Fibroblast of the aortic adventitia (primary cell): ENCODE measurements at regions not wholly inside any gene's neighbourhood (a gene's known extent, or its start where the extent isn't known, plus 50 kb on each side); places are given as distances from the start of the nearest gene placed in this dataset.

Experiments
- DNase-seq: peaks from one replicate; pipeline ENCODE4 v3.0.0-alpha.2; 2010; ENCODE audit warnings: low read depth
- H3K4me3 ChIP-seq: 2 replicates; pipeline ENCODE4 v1.5.1; 2011; ENCODE audit warnings: low read depth, mild to moderate bottlenecking, control low read depth, low read length, moderate library complexity
- CTCF ChIP-seq: IDR thresholded peaks from 2 replicates; pipeline ENCODE4 v1.5.1; 2011; ENCODE audit warnings: mild to moderate bottlenecking, low read length, control low read depth, inconsistent platforms; ENCODE audit not compliant: insufficient read depth

- no peak overlapping the region for H3K4me3 ChIP-seq
- no peak for DNase-seq
- TF ChIP-seq CTCF, result no peak
Measured at GRCh38 chr2:144865670-144866069, 345.8 kb upstream of the ZEB2 start.

GRCh38 chr2:144859716-144860115 is 339.8 kb upstream of the ZEB2 start:
- TF ChIP-seq CTCF, result no peak
- H3K4me3 ChIP-seq, result no peak overlapping the region
- no peak for DNase-seq

- no peak for TF ChIP-seq CTCF
- H3K4me3 ChIP-seq, result no peak overlapping the region
- no peak for DNase-seq
Measured at GRCh38 chr2:144858211-144858610, 338.3 kb upstream of the ZEB2 start.

- TF ChIP-seq CTCF, result no peak
- no peak for DNase-seq
- no peak overlapping the region for H3K4me3 ChIP-seq
Measured at GRCh38 chr2:144854596-144854995, 334.7 kb upstream of the ZEB2 start.

- TF ChIP-seq CTCF, result no peak
- no peak for DNase-seq
- no peak overlapping the region for H3K4me3 ChIP-seq
Measured at GRCh38 chr2:144849612-144850011, 329.7 kb upstream of the ZEB2 start.

GRCh38 chr2:144848423-144848822 is 328.5 kb upstream of the ZEB2 start:
- no peak for DNase-seq
- H3K4me3 ChIP-seq, result no peak overlapping the region
- TF ChIP-seq CTCF, result no peak

GRCh38 chr2:144847347-144848080 is 327.6 kb upstream of the ZEB2 start:
- DNase-seq, result no peak
- TF ChIP-seq CTCF, result no peak
- H3K4me3 ChIP-seq, result no peak overlapping the region
